ENCODE measurements at regions not wholly inside any gene's neighbourhood (a gene's known extent, or its start where the extent isn't known, plus 50 kb on each side); places are given as distances from the start of the nearest gene placed in this dataset.

- no peaks in the 10 kb centered on the region for H3K27me3 ChIP-seq
- no peaks in the 10 kb centered on the region for H3K36me3 ChIP-seq
- intact Hi-C loops (cut with DNase I; ENCODE audit: low total_unique reads) = no loop called here
- no peak overlapping the region for H3K27ac ChIP-seq
- DNase-seq = no peak
- H3K4me1 ChIP-seq = peaks cover 6 to 22% (median 14%) of the 10 kb centered on the region in 4 donors
- TF ChIP-seq CTCF (IDR thresholded peaks at IDR 0.05) (no peak), POLR2A (IDR thresholded peaks at IDR 0.05) (no peak), POLR2AphosphoS5 (IDR thresholded peaks at IDR 0.05) (no peak), EP300 (IDR thresholded peaks at IDR 0.05) (no peak)
- WGBS, 5 donors = 65 to 78% (median 76%) methylated on average over 4 of the region's 4 CpGs
- H3K4me3 ChIP-seq = no peak overlapping the region
- no peaks in the 10 kb centered on the region for H3K9me3 ChIP-seq
Observed at GRCh38 chr2:173574324-173575112, 219.8 kb downstream of the CDCA7 start.

GRCh38 chr2:173578404-173579107 is 223.9 kb downstream of the CDCA7 start:
- intact Hi-C loops (cut with DNase I; ENCODE audit: low total_unique reads) = no loop called here
- Histone ChIP-seq H3K9me3 (no peaks in the 10 kb centered on the region), H3K27me3 (peaks cover 0 to 6% (median 0%) of the 10 kb centered on the region in 3 donors), H3K4me3 (no peak overlapping the region), H3K36me3 (no peaks in the 10 kb centered on the region), H3K4me1 (no peaks in the 10 kb centered on the region), H3K27ac (no peak overlapping the region)
- 89 to 96% (median 94%) methylated on average over 8 of the region's 8 CpGs for WGBS, 5 donors
- DNase-seq = no peak
- TF ChIP-seq CTCF (IDR thresholded peaks at IDR 0.05) (no peak), POLR2A (IDR thresholded peaks at IDR 0.05) (no peak), POLR2AphosphoS5 (IDR thresholded peaks at IDR 0.05) (no peak), EP300 (IDR thresholded peaks at IDR 0.05) (no peak)

DNA sequence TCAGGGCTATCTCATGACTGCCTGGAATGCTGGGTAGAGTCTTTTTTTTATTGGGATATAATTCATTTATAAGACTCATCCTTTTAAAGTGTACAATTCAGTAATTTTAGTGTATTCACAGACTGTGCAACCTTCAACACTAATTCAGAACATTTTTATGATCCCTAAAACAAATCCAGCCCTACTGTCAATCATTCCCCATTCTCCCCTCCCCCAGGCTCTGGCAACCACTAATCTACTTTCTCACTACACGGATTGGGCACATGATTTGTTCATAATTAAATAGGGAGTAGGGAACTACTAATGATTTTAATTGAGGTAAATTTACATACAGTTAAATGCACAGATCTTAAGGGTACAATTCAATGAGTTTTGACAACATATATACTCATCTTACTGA is 225.7 kb downstream of the CDCA7 start:
- Histone ChIP-seq H3K4me1 (no peaks in the 10 kb centered on the region), H3K4me3 (no peak overlapping the region), H3K27ac (no peak overlapping the region), H3K27me3 (peaks cover 0 to 6% (median 0%) of the 10 kb centered on the region in 3 donors), H3K9me3 (no peaks in the 10 kb centered on the region), H3K36me3 (no peaks in the 10 kb centered on the region)
- intact Hi-C loops (cut with DNase I; ENCODE audit: low total_unique reads) = no loop called here
- no peak for TF ChIP-seq POLR2AphosphoS5 (IDR thresholded peaks at IDR 0.05)
- TF ChIP-seq EP300 (IDR thresholded peaks at IDR 0.05) = no peak
- no peak for TF ChIP-seq POLR2A (IDR thresholded peaks at IDR 0.05)
- no peak for TF ChIP-seq CTCF (IDR thresholded peaks at IDR 0.05)
- WGBS, 5 donors = 37 to 76% (median 68%) methylated on average over 1 of the region's 1 CpG
- DNase-seq = no peak

DNA sequence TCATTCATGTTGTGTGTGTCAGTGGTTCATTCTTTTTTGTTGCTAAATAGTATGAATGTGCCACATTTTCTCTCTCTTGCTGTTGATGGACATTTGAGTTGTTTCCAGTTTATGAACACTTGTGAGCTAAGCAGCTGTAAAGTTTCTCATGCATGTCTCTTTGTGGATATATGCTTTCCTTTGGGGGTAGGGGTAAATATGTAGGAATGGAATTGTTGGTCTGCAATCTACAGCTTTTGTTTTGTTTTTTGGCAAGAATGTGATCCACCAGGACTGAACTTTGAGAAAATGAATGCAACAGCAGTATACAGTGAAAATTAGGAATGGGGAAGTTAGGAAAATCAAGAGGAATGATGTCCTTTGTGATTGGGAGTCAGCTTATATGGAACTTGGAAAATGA is 226.3 kb downstream of the CDCA7 start:
- no peak for DNase-seq
- Histone ChIP-seq H3K27ac (no peak overlapping the region), H3K9me3 (no peaks in the 10 kb centered on the region), H3K36me3 (no peaks in the 10 kb centered on the region), H3K27me3 (peaks cover 0 to 6% (median 0%) of the 10 kb centered on the region in 3 donors), H3K4me3 (no peak overlapping the region), H3K4me1 (no peaks in the 10 kb centered on the region)
- intact Hi-C loops (cut with DNase I; ENCODE audit: low total_unique reads) = no loop called here
- TF ChIP-seq POLR2A (IDR thresholded peaks at IDR 0.05) = no peak
- no peak for TF ChIP-seq EP300 (IDR thresholded peaks at IDR 0.05)
- no peak for TF ChIP-seq POLR2AphosphoS5 (IDR thresholded peaks at IDR 0.05)
- TF ChIP-seq CTCF (IDR thresholded peaks at IDR 0.05) = no peak

Data from stomach (tissue), 8 donors.